ENCODE measurements at regions not wholly inside any gene's neighbourhood (a gene's known extent, or its start where the extent isn't known, plus 50 kb on each side); places are given as distances from the start of the nearest gene placed in this dataset.

- H3K27ac ChIP-seq: no peak overlapping the region
- no peak for TF ChIP-seq CTCF (conservative IDR thresholded peaks at IDR 0.05)
These were observed 102.6 kb upstream of the CTBP2 start for GRCh38 chr10:125262920-125263319.

- no peak overlapping the region for H3K27ac ChIP-seq
- no peak for TF ChIP-seq CTCF (conservative IDR thresholded peaks at IDR 0.05)
These were observed 102.0 kb upstream of the CTBP2 start for GRCh38 chr10:125262409-125262808.

GRCh38 chr10:125261491-125262186 is 101.3 kb upstream of the CTBP2 start:
- no peak overlapping the region for H3K27ac ChIP-seq
- TF ChIP-seq CTCF (conservative IDR thresholded peaks at IDR 0.05): no peak

GRCh38 chr10:125260260-125260659 is 99.9 kb upstream of the CTBP2 start:
- no peak for TF ChIP-seq CTCF (conservative IDR thresholded peaks at IDR 0.05)
- H3K27ac ChIP-seq: no peak overlapping the region

- no peak overlapping the region for H3K27ac ChIP-seq
- no peak for TF ChIP-seq CTCF (conservative IDR thresholded peaks at IDR 0.05)
These were observed 99.3 kb upstream of the CTBP2 start for GRCh38 chr10:125259651-125260050.

- TF ChIP-seq CTCF (conservative IDR thresholded peaks at IDR 0.05): no peak
- no peak overlapping the region for H3K27ac ChIP-seq
These were observed 98.3 kb upstream of the CTBP2 start for GRCh38 chr10:125258676-125259075.

GRCh38 chr10:125257521-125258108 is 97.3 kb upstream of the CTBP2 start:
- no peak for TF ChIP-seq CTCF (conservative IDR thresholded peaks at IDR 0.05)

More at GRCh38 chr10:125257521-125258108, 97.3 kb upstream of the CTBP2 start:
- no peak overlapping the region for H3K27ac ChIP-seq

Data from VCaP (cell line).